ENCODE measurements at regions not wholly inside any gene's neighbourhood (a gene's known extent, or its start where the extent isn't known, plus 50 kb on each side); places are given as distances from the start of the nearest gene placed in this dataset.

DNA sequence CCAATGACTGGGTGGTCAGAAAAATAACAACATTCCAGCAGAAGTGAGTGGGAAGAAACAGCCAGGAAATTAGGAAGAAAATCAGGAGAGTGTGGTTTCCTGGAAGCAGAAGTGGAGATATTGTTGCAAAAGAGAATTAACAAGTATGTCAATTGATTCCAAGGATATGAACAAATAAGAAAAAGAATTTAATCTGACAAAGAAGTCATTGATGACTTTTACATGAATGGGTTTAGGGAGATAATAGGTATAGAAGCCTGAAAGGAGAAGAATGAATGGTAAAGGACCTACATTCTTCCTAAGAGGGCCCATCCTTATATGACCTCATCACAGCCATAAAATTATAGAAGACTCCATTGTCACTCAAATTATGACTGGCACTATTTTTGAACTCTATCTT lies 1440.1 kb downstream of the OTOL1 start:
- TF ChIP-seq MED1 (CRISPR knock-in tag; IDR thresholded peaks at IDR 0.05) = no peak
- TF ChIP-seq POLR2AphosphoS5 (IDR thresholded peaks at IDR 0.05; ENCODE audit: low read depth, low read length) = no peak
- TF ChIP-seq HDAC2 (CRISPR knock-in tag; IDR thresholded peaks at IDR 0.05) = no peak
- no peak for TF ChIP-seq NCOR1 (IDR thresholded peaks at IDR 0.05; ENCODE audit: borderline replicate concordance, low read length)

Measured in HepG2 (cell line).